ENCODE measurements at regions not wholly inside any gene's neighbourhood (a gene's known extent, or its start where the extent isn't known, plus 50 kb on each side); places are given as distances from the start of the nearest gene placed in this dataset.
A peak's percentile ranks its signal among the peaks of the same experiment; 100 is the strongest.

GRCh38 chr16:22692034-22692433 lies 121.9 kb upstream of the HS3ST2 start:
- H3K4me1 ChIP-seq (ENCODE audit: insufficient read depth, low read length), result no peaks in the 10 kb centered on the region
- no peak overlapping the region for H2BK120ac ChIP-seq (ENCODE audit: low read depth, low read length, poor library complexity, severe bottlenecking)
- no peak for DNase-seq
- no peak for TF ChIP-seq CTCF (conservative IDR thresholded peaks at IDR 0.05)
- no peaks in the 10 kb centered on the region for H3K79me2 ChIP-seq (ENCODE audit: insufficient read depth, low read length)
- H3K9me3 Mint-ChIP-seq, result peaks cover 4% of the 10 kb centered on the region in 2 experiments
- peaks cover 4% of the 10 kb centered on the region for H3K9me3 ChIP-seq (ENCODE audit: control insufficient read depth, low read depth, low read length)
- WGBS (ENCODE audit: extremely low coverage, insufficient read length, low lambda C conversion rate), result no CpG with 5 or more reads among the region's 1 CpG
- no peak overlapping the region for H2BK5ac ChIP-seq (ENCODE audit: insufficient read length, low read length)
- H4K8ac ChIP-seq (replicated peaks; ENCODE audit: insufficient read length, low read depth, low read length), result no peak overlapping the region
- no peak overlapping the region for H3K14ac ChIP-seq (ENCODE audit: insufficient read depth, low read length)
- H3K4me3 Mint-ChIP-seq, result no peak overlapping the region
- H3K4ac ChIP-seq (ENCODE audit: low read depth, low read length), result no peak overlapping the region
- no peak overlapping the region for H3K23ac ChIP-seq (ENCODE audit: insufficient read length, low read depth, low read length)
- H3K27me3 ChIP-seq (ENCODE audit: insufficient read depth, low read length), result no peaks in the 10 kb centered on the region
- no peak overlapping the region for H2BK15ac ChIP-seq (ENCODE audit: low read depth, low read length)
- H2BK20ac ChIP-seq (ENCODE audit: low read depth, low read length, poor library complexity, severe bottlenecking), result no peak overlapping the region
- peak overlapping the region; percentile 27 for H4K5ac ChIP-seq (ENCODE audit: insufficient read length, low read depth, low read length)
- no peak overlapping the region for H3T11ph ChIP-seq (ENCODE audit: low read length)
- H3K9ac ChIP-seq (ENCODE audit: extremely low read depth, insufficient read length, low read length), result no peak overlapping the region
- no peaks in the 10 kb centered on the region for H3K23me2 ChIP-seq (ENCODE audit: insufficient read length, low read depth, low read length, poor library complexity, severe bottlenecking)
- no peak overlapping the region for H4K91ac ChIP-seq (ENCODE audit: insufficient read length, low read depth, low read length)
- peaks cover under 1 to 5% (median 1%) of the 10 kb centered on the region in 3 experiments; a peak in 4 of 7 replicates for H3K36me3 Mint-ChIP-seq (ENCODE audit: insufficient read depth in 1 of 3, low read depth in 3 of 3)
- H3K18ac ChIP-seq (ENCODE audit: insufficient read length, low read depth, low read length), result no peak overlapping the region
- no peak overlapping the region for H2AK5ac ChIP-seq (ENCODE audit: insufficient read length, low read length)
- H3K56ac ChIP-seq (ENCODE audit: insufficient read length, low read depth, low read length), result no peak overlapping the region
- H4K20me1 ChIP-seq (ENCODE audit: control insufficient read depth, insufficient read depth, insufficient read length), result no peaks in the 10 kb centered on the region
- H3K4me2 ChIP-seq (ENCODE audit: insufficient read depth, insufficient read length, low read length), result no peak overlapping the region
- H3K79me1 ChIP-seq (ENCODE audit: insufficient read depth, low read depth, low read length, poor library complexity, severe bottlenecking), result no peaks in the 10 kb centered on the region
- no peak overlapping the region for H3K27ac ChIP-seq (ENCODE audit: insufficient read length, low read depth, low read length)
- no peak overlapping the region for H2BK12ac ChIP-seq (ENCODE audit: insufficient read length, low read depth, low read length)
- H2AFZ ChIP-seq (ENCODE audit: low read length), result no peak overlapping the region
- no peak overlapping the region for H3K27ac Mint-ChIP-seq
- no peaks in the 10 kb centered on the region for H3K27me3 Mint-ChIP-seq (ENCODE audit: low read depth)
- no peaks in the 10 kb centered on the region for H3K4me1 Mint-ChIP-seq
